ENCODE measurements at regions not wholly inside any gene's neighbourhood (a gene's known extent, or its start where the extent isn't known, plus 50 kb on each side); places are given as distances from the start of the nearest gene placed in this dataset.

- TF ChIP-seq CTCF (conservative IDR thresholded peaks at IDR 0.05 in 1 of 2, IDR thresholded peaks at IDR 0.05 in 1 of 2; ENCODE audit: extremely low read depth in 1 of 2, insufficient read depth in 1 of 2, low read depth in 1 of 2, low read length in 2 of 2) (no peak), EZH2 (IDR thresholded peaks at IDR 0.05; ENCODE audit: borderline replicate concordance, low read length) (no peak)
Observed at GRCh38 chr5:123273095-123273494, 150.1 kb downstream of the CEP120 start.

Measured in mammary epithelial cell (primary cell).